ENCODE measurements at regions not wholly inside any gene's neighbourhood (a gene's known extent, or its start where the extent isn't known, plus 50 kb on each side); places are given as distances from the start of the nearest gene placed in this dataset.

GRCh38 chr2:45074713-45075112, 65.5 kb upstream of the SIX2 start:
- Histone ChIP-seq H3K79me2 (ENCODE audit: control insufficient read depth, insufficient read depth, low read length) (no peaks in the 10 kb centered on the region), H3K27me3 (ENCODE audit: control insufficient read depth, extremely low read depth, insufficient read depth, low read length) (peaks cover 34% of the 10 kb centered on the region), H3K9me3 (ENCODE audit: control insufficient read depth, low read depth, low read length) (no peaks in the 10 kb centered on the region), H3K4me3 (ENCODE audit: control insufficient read depth in 2 of 3, extremely low read depth in 1 of 3, insufficient read depth in 2 of 3, low read depth in 1 of 3, low read length in 3 of 3) (no peak overlapping the region), H4K20me1 (ENCODE audit: control insufficient read depth, extremely low read depth, insufficient read depth, low read length) (no peaks in the 10 kb centered on the region), H3K4me1 (ENCODE audit: control insufficient read depth, extremely low read depth, insufficient read depth, low read length) (no peaks in the 10 kb centered on the region), H2AFZ (ENCODE audit: control insufficient read depth, low read length) (no peak overlapping the region), H3K9me1 (ENCODE audit: control insufficient read depth, extremely low read depth, insufficient read depth, low read length) (no peaks in the 10 kb centered on the region), H3K4me2 (ENCODE audit: control insufficient read depth, extremely low read depth, insufficient read depth, low read depth, low read length) (no peak overlapping the region), H3K27ac (ENCODE audit: control insufficient read depth, insufficient read depth, low read length) (no peak overlapping the region), H3K9ac (ENCODE audit: control insufficient read depth, extremely low read depth, insufficient read depth, low read length) (no peak overlapping the region), H3K36me3 (ENCODE audit: control insufficient read depth in 2 of 2, extremely low read depth in 1 of 2, insufficient read depth in 2 of 2, low read length in 2 of 2) (no peaks in the 10 kb centered on the region)
- dilution Hi-C loops (cut with MboI; ENCODE audit: extremely low pct_ligation_motif_present, low sequenced_read_pairs), result no loop called here
- no peak for TF ChIP-seq EZH2 (IDR thresholded peaks at IDR 0.05; ENCODE audit: low read length)
- TF ChIP-seq CTCF (optimal IDR thresholded peaks at IDR 0.05 in 1 of 3, IDR thresholded peaks at IDR 0.05 in 1 of 3, conservative IDR thresholded peaks at IDR 0.05 in 1 of 3; ENCODE audit: extremely low read depth in 1 of 3, insufficient read depth in 2 of 3, low read length in 3 of 3), result no peak
- DNase-seq (ENCODE audit: low read depth, low spot score), result no peak
- no peak for FAIRE-seq

- no peaks in the 10 kb centered on the region for H3K79me2 ChIP-seq (ENCODE audit: control insufficient read depth, insufficient read depth, low read length)
- no peak overlapping the region for H3K27ac ChIP-seq (ENCODE audit: control insufficient read depth, insufficient read depth, low read length)
- no peak overlapping the region for H2AFZ ChIP-seq (ENCODE audit: control insufficient read depth, low read length)
- no peaks in the 10 kb centered on the region for H3K9me3 ChIP-seq (ENCODE audit: control insufficient read depth, low read depth, low read length)
- H3K4me1 ChIP-seq (ENCODE audit: control insufficient read depth, extremely low read depth, insufficient read depth, low read length), result no peaks in the 10 kb centered on the region
- H3K4me3 ChIP-seq (ENCODE audit: control insufficient read depth in 2 of 3, extremely low read depth in 1 of 3, insufficient read depth in 2 of 3, low read depth in 1 of 3, low read length in 3 of 3), result no peak overlapping the region
- TF ChIP-seq CTCF (optimal IDR thresholded peaks at IDR 0.05 in 1 of 3, IDR thresholded peaks at IDR 0.05 in 1 of 3, conservative IDR thresholded peaks at IDR 0.05 in 1 of 3; ENCODE audit: extremely low read depth in 1 of 3, insufficient read depth in 2 of 3, low read length in 3 of 3) (no peak), EZH2 (IDR thresholded peaks at IDR 0.05; ENCODE audit: low read length) (no peak)
- no peaks in the 10 kb centered on the region for H3K36me3 ChIP-seq (ENCODE audit: control insufficient read depth in 2 of 2, extremely low read depth in 1 of 2, insufficient read depth in 2 of 2, low read length in 2 of 2)
- dilution Hi-C loops (cut with MboI; ENCODE audit: extremely low pct_ligation_motif_present, low sequenced_read_pairs), result no loop called here
- no peaks in the 10 kb centered on the region for H3K9me1 ChIP-seq (ENCODE audit: control insufficient read depth, extremely low read depth, insufficient read depth, low read length)
- no peak overlapping the region for H3K4me2 ChIP-seq (ENCODE audit: control insufficient read depth, extremely low read depth, insufficient read depth, low read depth, low read length)
- peaks cover 34% of the 10 kb centered on the region for H3K27me3 ChIP-seq (ENCODE audit: control insufficient read depth, extremely low read depth, insufficient read depth, low read length)
- FAIRE-seq (no peak), DNase-seq (ENCODE audit: low read depth, low spot score) (no peak)
- no peak overlapping the region for H3K9ac ChIP-seq (ENCODE audit: control insufficient read depth, extremely low read depth, insufficient read depth, low read length)
- H4K20me1 ChIP-seq (ENCODE audit: control insufficient read depth, extremely low read depth, insufficient read depth, low read length), result no peaks in the 10 kb centered on the region
Observed at GRCh38 chr2:45072862-45073237, 63.6 kb upstream of the SIX2 start.

All from keratinocyte (primary cell).